ENCODE measurements at regions not wholly inside any gene's neighbourhood (a gene's known extent, or its start where the extent isn't known, plus 50 kb on each side); places are given as distances from the start of the nearest gene placed in this dataset.

- H2AFZ ChIP-seq (ENCODE audit: low read length): no peak overlapping the region
- no peak for DNase-seq (ENCODE audit: low spot score)
- no peak overlapping the region for H3K9ac ChIP-seq (ENCODE audit: low read depth, low read length, poor library complexity)
- H3K27me3 ChIP-seq (ENCODE audit: control insufficient read depth in 3 of 3, insufficient read depth in 3 of 3, low read depth in 1 of 3, low read length in 3 of 3): no peaks in the 10 kb centered on the region
- no peak overlapping the region for H3K4me2 ChIP-seq (ENCODE audit: insufficient read depth, low read length, poor library complexity, severe bottlenecking)
- H3K79me1 ChIP-seq (ENCODE audit: low read depth, low read length): no peaks in the 10 kb centered on the region
- no peak overlapping the region for H3K4me3 ChIP-seq (ENCODE audit: low read length in 2 of 2)
- no peak overlapping the region for H2BK12ac ChIP-seq (ENCODE audit: low read length)
- no peak overlapping the region for H2BK15ac ChIP-seq (ENCODE audit: low read length)
- no peak overlapping the region for H2BK120ac ChIP-seq (ENCODE audit: low read depth, low read length)
- H3K4me1 ChIP-seq (ENCODE audit: control insufficient read depth in 2 of 2, insufficient read depth in 1 of 2, low read depth in 1 of 2, low read length in 2 of 2): no peaks in the 10 kb centered on the region
- no peak overlapping the region for H4K8ac ChIP-seq (ENCODE audit: low read depth, low read length)
- no peak overlapping the region for H3K18ac ChIP-seq (ENCODE audit: low read length)
- WGBS, 2 donors (ENCODE audit: extremely low coverage in 2 of 2, insufficient read length in 2 of 2, insufficient replicate concordance in 1 of 2): no CpG with 5 or more reads among the region's 12 CpGs
- no peak overlapping the region for H3K27ac ChIP-seq (replicated peaks; ENCODE audit: low read length)
- no peak overlapping the region for H2BK5ac ChIP-seq (ENCODE audit: low read length)
- no peak overlapping the region for H4K91ac ChIP-seq (ENCODE audit: low read depth, low read length, poor library complexity)
- H2AK5ac ChIP-seq (ENCODE audit: low read depth, low read length): no peak overlapping the region
- peaks cover 0 to 41% of the 10 kb centered on the region in 2 donors for H3K36me3 ChIP-seq (replicated peaks in 1 of 2; ENCODE audit: control insufficient read depth in 2 of 2, insufficient read depth in 2 of 2, low read length in 2 of 2)
- H3K14ac ChIP-seq (ENCODE audit: low read length): no peak overlapping the region
- no peak overlapping the region for H3K23ac ChIP-seq (ENCODE audit: low read depth, low read length, poor library complexity)
- H3K4ac ChIP-seq (ENCODE audit: low read length): no peak overlapping the region
- no peaks in the 10 kb centered on the region for H3K9me3 ChIP-seq (replicated peaks in 1 of 2; ENCODE audit: control insufficient read depth in 2 of 2, insufficient read depth in 1 of 2, low read depth in 1 of 2, low read length in 2 of 2)
Observed at GRCh38 chr12:9326085-9326484, 117.9 kb upstream of the PZP start.

GRCh38 chr12:9325471-9325870, 117.3 kb upstream of the PZP start:
- no peaks in the 10 kb centered on the region for H3K27me3 ChIP-seq (ENCODE audit: control insufficient read depth in 3 of 3, insufficient read depth in 3 of 3, low read depth in 1 of 3, low read length in 3 of 3)
- no peak overlapping the region for H2AK5ac ChIP-seq (ENCODE audit: low read depth, low read length)
- H3K36me3 ChIP-seq (replicated peaks in 1 of 2; ENCODE audit: control insufficient read depth in 2 of 2, insufficient read depth in 2 of 2, low read length in 2 of 2): peaks cover 0 to 41% of the 10 kb centered on the region in 2 donors
- no peak overlapping the region for H4K8ac ChIP-seq (ENCODE audit: low read depth, low read length)
- no peak overlapping the region for H2AFZ ChIP-seq (ENCODE audit: low read length)
- no peak for DNase-seq (ENCODE audit: low spot score)
- no peaks in the 10 kb centered on the region for H3K79me1 ChIP-seq (ENCODE audit: low read depth, low read length)
- H2BK12ac ChIP-seq (ENCODE audit: low read length): no peak overlapping the region
- H4K91ac ChIP-seq (ENCODE audit: low read depth, low read length, poor library complexity): no peak overlapping the region
- no peak overlapping the region for H3K14ac ChIP-seq (ENCODE audit: low read length)
- H3K4me2 ChIP-seq (ENCODE audit: insufficient read depth, low read length, poor library complexity, severe bottlenecking): no peak overlapping the region
- no peak overlapping the region for H3K4ac ChIP-seq (ENCODE audit: low read length)
- H2BK5ac ChIP-seq (ENCODE audit: low read length): no peak overlapping the region
- no peak overlapping the region for H2BK120ac ChIP-seq (ENCODE audit: low read depth, low read length)
- no peak overlapping the region for H2BK15ac ChIP-seq (ENCODE audit: low read length)
- no peak overlapping the region for H3K23ac ChIP-seq (ENCODE audit: low read depth, low read length, poor library complexity)
- no peaks in the 10 kb centered on the region for H3K9me3 ChIP-seq (replicated peaks in 1 of 2; ENCODE audit: control insufficient read depth in 2 of 2, insufficient read depth in 1 of 2, low read depth in 1 of 2, low read length in 2 of 2)
- H3K4me1 ChIP-seq (ENCODE audit: control insufficient read depth in 2 of 2, insufficient read depth in 1 of 2, low read depth in 1 of 2, low read length in 2 of 2): no peaks in the 10 kb centered on the region
- no peak overlapping the region for H3K4me3 ChIP-seq (ENCODE audit: low read length in 2 of 2)
- no CpG with 5 or more reads among the region's 10 CpGs for WGBS, 2 donors (ENCODE audit: extremely low coverage in 2 of 2, insufficient read length in 2 of 2, insufficient replicate concordance in 1 of 2)
- H3K9ac ChIP-seq (ENCODE audit: low read depth, low read length, poor library complexity): no peak overlapping the region
- no peak overlapping the region for H3K18ac ChIP-seq (ENCODE audit: low read length)
- no peak overlapping the region for H3K27ac ChIP-seq (replicated peaks; ENCODE audit: low read length)

- H3K36me3 ChIP-seq (replicated peaks in 1 of 2; ENCODE audit: control insufficient read depth in 2 of 2, insufficient read depth in 2 of 2, low read length in 2 of 2): peaks cover 0 to 40% of the 10 kb centered on the region in 2 donors
Observed at GRCh38 chr12:9324782-9325181, 116.6 kb upstream of the PZP start.

GRCh38 chr12:9323144-9323681, 115.0 kb upstream of the PZP start:
- H2AK5ac ChIP-seq (ENCODE audit: low read depth, low read length): no peak overlapping the region
- H3K18ac ChIP-seq (ENCODE audit: low read length): no peak overlapping the region
- no peak overlapping the region for H4K8ac ChIP-seq (ENCODE audit: low read depth, low read length)
- H3K36me3 ChIP-seq (replicated peaks in 1 of 2; ENCODE audit: control insufficient read depth in 2 of 2, insufficient read depth in 2 of 2, low read length in 2 of 2): peaks cover 0 to 31% of the 10 kb centered on the region in 2 donors
- H2BK5ac ChIP-seq (ENCODE audit: low read length): no peak overlapping the region
- H3K4me1 ChIP-seq (ENCODE audit: control insufficient read depth in 2 of 2, insufficient read depth in 1 of 2, low read depth in 1 of 2, low read length in 2 of 2): no peaks in the 10 kb centered on the region
- H3K9ac ChIP-seq (ENCODE audit: low read depth, low read length, poor library complexity): no peak overlapping the region
- no peak overlapping the region for H3K14ac ChIP-seq (ENCODE audit: low read length)
- no peak overlapping the region for H3K27ac ChIP-seq (replicated peaks; ENCODE audit: low read length)
- no peak overlapping the region for H2BK15ac ChIP-seq (ENCODE audit: low read length)
- H3K27me3 ChIP-seq (ENCODE audit: control insufficient read depth in 3 of 3, insufficient read depth in 3 of 3, low read depth in 1 of 3, low read length in 3 of 3): no peaks in the 10 kb centered on the region
- no peak overlapping the region for H2BK12ac ChIP-seq (ENCODE audit: low read length)
- H3K4me3 ChIP-seq (ENCODE audit: low read length in 2 of 2): no peak overlapping the region
- H3K79me1 ChIP-seq (ENCODE audit: low read depth, low read length): no peaks in the 10 kb centered on the region
- no peak overlapping the region for H3K4me2 ChIP-seq (ENCODE audit: insufficient read depth, low read length, poor library complexity, severe bottlenecking)
- H2BK120ac ChIP-seq (ENCODE audit: low read depth, low read length): no peak overlapping the region
- H3K23ac ChIP-seq (ENCODE audit: low read depth, low read length, poor library complexity): no peak overlapping the region
- no peak overlapping the region for H4K91ac ChIP-seq (ENCODE audit: low read depth, low read length, poor library complexity)
- no peak for DNase-seq (ENCODE audit: low spot score)
- WGBS, 2 donors (ENCODE audit: extremely low coverage in 2 of 2, insufficient read length in 2 of 2, insufficient replicate concordance in 1 of 2): no CpG with 5 or more reads among the region's 5 CpGs
- no peak overlapping the region for H3K4ac ChIP-seq (ENCODE audit: low read length)
- no peak overlapping the region for H2AFZ ChIP-seq (ENCODE audit: low read length)
- no peaks in the 10 kb centered on the region for H3K9me3 ChIP-seq (replicated peaks in 1 of 2; ENCODE audit: control insufficient read depth in 2 of 2, insufficient read depth in 1 of 2, low read depth in 1 of 2, low read length in 2 of 2)

More at GRCh38 chr12:9324782-9325181, 116.6 kb upstream of the PZP start:
- no peak overlapping the region for H2BK12ac ChIP-seq (ENCODE audit: low read length)
- no peak overlapping the region for H4K91ac ChIP-seq (ENCODE audit: low read depth, low read length, poor library complexity)
- H2AK5ac ChIP-seq (ENCODE audit: low read depth, low read length): no peak overlapping the region
- no peak overlapping the region for H3K9ac ChIP-seq (ENCODE audit: low read depth, low read length, poor library complexity)
- no peak overlapping the region for H3K4ac ChIP-seq (ENCODE audit: low read length)
- H3K79me1 ChIP-seq (ENCODE audit: low read depth, low read length): no peaks in the 10 kb centered on the region
- no peaks in the 10 kb centered on the region for H3K27me3 ChIP-seq (ENCODE audit: control insufficient read depth in 3 of 3, insufficient read depth in 3 of 3, low read depth in 1 of 3, low read length in 3 of 3)
- no peak overlapping the region for H2AFZ ChIP-seq (ENCODE audit: low read length)
- peak overlapping the region; percentile 40 for H3K14ac ChIP-seq (ENCODE audit: low read length)
- H3K4me1 ChIP-seq (ENCODE audit: control insufficient read depth in 2 of 2, insufficient read depth in 1 of 2, low read depth in 1 of 2, low read length in 2 of 2): no peaks in the 10 kb centered on the region
- no peaks in the 10 kb centered on the region for H3K9me3 ChIP-seq (replicated peaks in 1 of 2; ENCODE audit: control insufficient read depth in 2 of 2, insufficient read depth in 1 of 2, low read depth in 1 of 2, low read length in 2 of 2)
- no peak for DNase-seq (ENCODE audit: low spot score)
- no peak overlapping the region for H2BK120ac ChIP-seq (ENCODE audit: low read depth, low read length)
- no peak overlapping the region for H2BK15ac ChIP-seq (ENCODE audit: low read length)
- no peak overlapping the region for H3K23ac ChIP-seq (ENCODE audit: low read depth, low read length, poor library complexity)
- H2BK5ac ChIP-seq (ENCODE audit: low read length): no peak overlapping the region
- H3K27ac ChIP-seq (replicated peaks; ENCODE audit: low read length): no peak overlapping the region
- no peak overlapping the region for H3K18ac ChIP-seq (ENCODE audit: low read length)
- no peak overlapping the region for H3K4me2 ChIP-seq (ENCODE audit: insufficient read depth, low read length, poor library complexity, severe bottlenecking)
- H4K8ac ChIP-seq (ENCODE audit: low read depth, low read length): no peak overlapping the region
- no peak overlapping the region for H3K4me3 ChIP-seq (ENCODE audit: low read length in 2 of 2)
- no CpG with 5 or more reads among the region's 6 CpGs for WGBS, 2 donors (ENCODE audit: extremely low coverage in 2 of 2, insufficient read length in 2 of 2, insufficient replicate concordance in 1 of 2)
